ENCODE measurements at regions not wholly inside any gene's neighbourhood (a gene's known extent, or its start where the extent isn't known, plus 50 kb on each side); places are given as distances from the start of the nearest gene placed in this dataset.
"Not testable (repeated sequence)": the region's sequence is repeated elsewhere in the genome, so short reads cannot be mapped to it uniquely, and the experiment has no call there.

DNA sequence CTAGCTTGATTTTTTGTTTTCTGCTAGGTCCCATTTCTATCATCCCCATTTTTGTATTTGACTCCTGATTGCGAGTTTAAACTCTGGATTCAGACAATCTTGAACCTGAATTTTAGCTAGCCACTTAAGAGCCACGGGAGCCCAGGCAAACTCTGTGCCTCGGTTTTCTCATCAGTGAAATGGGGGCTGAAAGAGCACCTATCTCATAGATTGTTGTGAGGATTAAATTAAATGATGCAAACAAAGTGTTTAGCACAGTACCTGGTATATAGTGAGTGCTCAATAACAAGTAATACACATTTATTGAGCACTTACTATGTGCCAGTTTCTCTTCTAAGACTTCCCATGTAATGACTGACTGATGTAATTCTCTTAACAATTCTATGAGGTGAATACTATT lies 158.1 kb upstream of the POU3F1 start:
- DNase-seq: no peak

GRCh38 chr1:38203441-38203840 lies 156.8 kb upstream of the POU3F1 start:
- no peak for DNase-seq

DNA sequence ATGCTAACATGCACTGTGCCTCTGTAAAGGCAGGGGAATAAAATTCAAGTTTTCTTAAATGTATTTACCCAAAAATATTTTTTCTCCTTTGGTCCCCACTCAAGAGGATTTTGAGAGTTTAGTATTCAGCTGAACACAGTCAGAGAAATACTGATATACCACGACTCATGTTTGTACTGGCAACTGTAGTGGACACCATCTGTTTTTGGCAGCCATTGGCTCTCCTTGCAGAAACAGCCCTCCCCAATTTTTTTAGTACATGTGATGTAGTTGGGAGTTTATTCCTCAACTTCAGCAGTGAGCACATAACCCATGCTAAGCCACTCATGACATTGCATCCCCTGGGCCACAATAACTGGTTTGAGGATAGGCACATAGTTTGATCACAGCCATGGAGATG lies 154.8 kb upstream of the POU3F1 start:
- DNase-seq: no peak

DNA sequence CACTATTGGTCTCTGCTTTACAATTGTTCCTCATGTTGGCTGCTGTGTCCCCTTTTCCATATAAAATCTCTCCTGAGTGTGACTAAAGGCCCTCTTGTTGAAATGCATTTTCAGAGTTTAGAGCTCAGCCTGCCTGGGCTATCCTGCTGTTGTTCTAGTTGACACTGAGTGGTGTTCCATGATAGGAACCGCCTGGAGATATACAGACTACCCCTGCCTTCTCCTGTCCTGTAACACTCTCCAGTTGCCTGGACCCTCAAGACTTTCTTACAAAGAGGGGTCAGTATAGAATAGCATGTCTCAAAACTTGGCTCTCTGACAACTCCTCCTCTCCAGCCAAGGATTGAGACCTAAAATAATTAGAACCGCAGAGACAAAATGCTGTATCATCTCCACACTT lies 152.0 kb upstream of the POU3F1 start:
- no peak for DNase-seq

GRCh38 chr1:38198099-38198498 lies 151.5 kb upstream of the POU3F1 start:
- DNase-seq: no peak

- DNase-seq: peak in 2 of 3 experiments; percentile 18 to 56
Measured at GRCh38 chr1:38197312-38198061, 150.9 kb upstream of the POU3F1 start.

GRCh38 chr1:38194472-38194871 lies 147.9 kb upstream of the POU3F1 start:
- peak in 2 of 3 experiments; percentile 11 to 48 for DNase-seq

DNA sequence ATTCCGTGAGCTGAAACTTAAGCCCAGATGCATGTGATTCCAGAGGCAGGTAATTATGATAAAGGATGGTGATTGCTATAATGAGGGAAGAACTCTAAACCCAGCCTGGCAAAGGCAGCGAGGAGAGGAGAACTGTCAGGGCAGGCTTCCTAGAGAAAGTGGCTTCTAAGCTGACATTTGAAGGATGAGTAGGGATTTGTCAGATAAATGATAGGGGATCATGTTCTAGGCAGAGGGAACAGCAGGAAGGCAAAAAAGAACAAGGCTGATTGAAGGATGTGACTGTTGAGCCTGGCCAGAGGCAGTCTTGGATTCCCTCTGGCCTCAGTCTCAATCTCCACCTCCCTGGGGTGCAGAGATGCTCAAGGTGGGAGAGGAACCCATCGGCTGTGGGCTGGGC lies 146.4 kb upstream of the POU3F1 start:
- DNase-seq: no peak

- no peak for DNase-seq
Measured at GRCh38 chr1:38191461-38191860, 144.9 kb upstream of the POU3F1 start.

GRCh38 chr1:38190983-38191382 lies 144.4 kb upstream of the POU3F1 start:
- no peak for DNase-seq

GRCh38 chr1:38187552-38187951 lies 141.0 kb upstream of the POU3F1 start:
- DNase-seq: no peak

GRCh38 chr1:38186566-38186965 lies 140.0 kb upstream of the POU3F1 start:
- no peak for DNase-seq

GRCh38 chr1:38185913-38186312 lies 139.3 kb upstream of the POU3F1 start:
- DNase-seq: no peak

- DNase-seq: no peak
Measured at GRCh38 chr1:38183747-38184146, 137.2 kb upstream of the POU3F1 start.

GRCh38 chr1:38183096-38183495 lies 136.5 kb upstream of the POU3F1 start:
- DNase-seq: no peak

DNA sequence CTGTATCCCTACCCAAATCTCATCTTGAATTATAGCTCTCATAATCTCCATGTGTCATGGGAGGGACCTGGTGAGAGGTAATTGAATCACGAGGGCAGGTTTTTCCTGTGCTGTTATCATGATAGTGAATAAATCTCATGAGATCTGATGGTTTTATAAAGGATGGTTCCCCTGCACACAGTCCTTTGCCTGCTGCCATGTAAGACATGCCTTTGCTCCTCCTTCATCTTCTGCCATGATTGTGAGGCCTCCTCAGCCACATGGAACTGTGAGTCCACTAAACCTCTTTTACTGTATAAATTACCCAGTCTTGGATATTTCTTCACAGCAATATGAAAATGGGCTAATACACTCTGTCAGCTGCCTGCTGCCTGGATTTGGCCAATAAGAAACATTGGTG lies 133.8 kb upstream of the POU3F1 start:
- not testable (repeated sequence) for DNase-seq

- DNase-seq: no peak
Measured at GRCh38 chr1:38179483-38179882, 132.9 kb upstream of the POU3F1 start.

DNA sequence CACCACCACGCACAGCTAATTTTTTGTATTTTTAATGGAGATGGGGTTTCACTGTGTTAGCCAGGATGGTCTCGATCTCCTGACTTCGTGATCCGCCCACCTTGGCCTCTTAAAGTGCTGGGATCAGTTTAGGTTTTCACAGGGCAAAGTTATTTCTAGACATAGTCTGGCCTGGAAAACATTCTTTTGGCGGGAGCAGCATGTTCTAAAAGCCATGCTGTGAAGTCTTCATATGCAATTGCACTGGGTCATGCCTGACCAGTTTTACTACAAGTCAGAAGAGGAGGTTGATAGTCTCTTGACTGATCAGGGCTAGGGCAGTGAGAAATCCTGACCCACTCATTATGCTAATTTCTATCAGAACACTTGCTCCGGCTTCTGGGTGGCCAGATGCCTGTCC lies 131.6 kb upstream of the POU3F1 start:
- peak in 1 of 3 experiments; percentile 81 for DNase-seq

- no peak for DNase-seq
Measured at GRCh38 chr1:38175121-38175520, 128.5 kb upstream of the POU3F1 start.

GRCh38 chr1:38173848-38174247 lies 127.3 kb upstream of the POU3F1 start:
- no peak for DNase-seq

- DNase-seq: no peak
Measured at GRCh38 chr1:38173157-38173831, 126.7 kb upstream of the POU3F1 start.

- no peak for DNase-seq
Measured at GRCh38 chr1:38169121-38169520, 122.5 kb upstream of the POU3F1 start.

GRCh38 chr1:38168365-38168764 lies 121.8 kb upstream of the POU3F1 start:
- DNase-seq: no peak

DNA sequence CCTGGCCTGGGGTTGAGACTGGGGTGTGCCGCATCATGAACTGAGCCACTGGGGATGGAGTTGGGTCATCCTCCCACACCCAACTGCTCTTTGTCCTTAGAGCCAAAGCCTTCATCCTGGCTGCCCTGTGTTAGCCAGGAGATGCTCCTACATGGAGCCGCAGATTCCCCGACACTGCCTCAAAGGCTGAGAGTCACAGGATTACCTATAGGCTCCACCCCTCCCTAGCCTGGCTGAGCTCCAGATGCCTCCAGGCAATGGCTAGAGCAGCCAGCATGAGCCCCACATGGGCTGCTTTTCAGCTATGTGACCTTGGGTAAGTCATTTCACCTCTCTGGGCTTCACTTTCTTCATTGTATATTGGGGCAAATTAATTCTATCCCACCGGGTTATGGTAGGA lies 119.9 kb upstream of the POU3F1 start:
- no peak for DNase-seq

Measured in NCI-H1417 (cell line).